ENCODE measurements at regions not wholly inside any gene's neighbourhood (a gene's known extent, or its start where the extent isn't known, plus 50 kb on each side); places are given as distances from the start of the nearest gene placed in this dataset.

DNA sequence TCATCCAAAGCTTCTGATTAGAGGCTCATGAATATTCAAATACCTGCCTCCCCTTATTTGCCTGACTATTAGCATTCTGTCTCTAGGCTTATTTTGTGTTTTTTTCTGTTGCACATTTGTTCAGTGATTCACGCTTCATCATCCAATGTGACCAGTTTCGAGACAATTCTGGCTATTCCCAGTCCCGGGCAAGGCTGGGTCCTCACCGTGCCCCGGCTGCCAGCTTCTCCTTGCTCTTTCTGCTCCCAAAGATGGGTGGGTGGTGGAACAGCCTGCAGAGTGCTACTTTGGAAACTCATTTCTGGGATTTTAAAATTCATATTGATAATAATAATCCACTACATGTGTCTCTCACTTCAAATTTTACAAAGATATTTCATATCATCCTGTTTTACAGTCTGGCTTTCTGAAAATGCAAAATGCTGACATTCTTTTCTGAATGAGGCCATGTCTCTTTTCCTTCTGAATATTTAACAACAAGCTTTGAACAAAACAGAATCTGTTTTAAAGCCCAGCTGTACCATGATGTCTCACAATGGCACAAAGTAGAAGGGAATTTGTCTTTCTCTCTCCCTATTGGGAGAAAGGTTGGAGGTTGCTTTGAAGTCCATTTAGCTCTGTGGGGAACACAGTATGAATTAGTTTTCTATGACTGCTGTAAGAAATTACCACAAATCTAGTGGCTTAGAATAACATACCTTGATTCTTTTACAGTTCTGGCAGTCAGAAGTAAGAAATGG, 116.9 kb upstream of the CDH13 start:
- DNase-seq = no peak
- WGBS, 2 donors = 89 to 91% methylated on average over 5 of the region's 5 CpGs

DNA sequence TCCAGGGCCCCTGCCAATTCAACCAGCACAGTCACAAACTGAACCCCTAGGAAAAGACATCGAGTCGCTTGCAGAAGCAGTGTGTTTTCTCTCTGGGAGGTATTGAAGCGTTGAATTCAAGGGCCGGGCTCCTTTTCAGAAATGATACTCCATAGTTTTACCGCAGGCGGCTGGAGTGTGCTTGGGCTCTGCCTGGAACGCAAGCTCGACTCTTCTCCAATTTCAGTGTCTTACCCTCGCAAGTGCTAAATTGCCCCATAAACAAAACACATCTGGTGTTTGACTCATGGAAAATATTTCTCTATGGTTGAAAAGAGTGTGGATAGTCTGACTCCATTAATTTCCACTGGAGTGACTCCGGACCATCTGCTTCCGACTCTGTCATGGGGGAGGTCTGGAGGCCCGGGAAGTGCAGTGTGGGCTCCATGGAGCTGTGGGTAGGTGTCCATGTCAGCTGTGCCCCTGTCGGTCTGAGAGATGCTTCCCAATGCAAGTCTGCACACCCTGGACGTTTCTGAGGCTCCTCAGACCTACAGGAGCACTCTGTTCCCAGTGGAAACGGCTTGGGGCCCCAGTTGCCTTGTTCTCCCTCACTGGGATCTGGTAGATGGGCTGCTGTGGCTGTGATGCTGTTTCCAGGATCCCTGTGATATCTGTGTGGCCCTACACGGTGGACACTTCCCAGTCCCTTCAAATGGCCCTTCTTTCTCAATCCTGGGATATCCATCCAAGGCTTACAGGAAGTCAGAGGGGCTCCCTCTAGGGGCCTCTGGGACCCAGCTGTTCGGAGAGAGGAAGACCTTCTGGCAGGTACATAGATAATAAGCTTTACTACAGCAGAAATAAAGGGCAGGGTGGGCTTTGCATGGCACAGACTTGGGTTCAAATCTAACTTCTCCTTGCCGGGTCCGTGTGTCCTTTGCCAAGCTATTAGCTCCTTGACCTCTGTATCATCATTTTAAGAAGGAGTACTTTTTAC, 119.8 kb upstream of the CDH13 start:
- WGBS, 2 donors = 71 to 72% methylated on average over 19 of the region's 19 CpGs
- TF ChIP-seq POLR2AphosphoS5 (IDR thresholded peaks at IDR 0.05) (peak in 2 of 4 donors; percentile 32 to 38), POLR2A (IDR thresholded peaks at IDR 0.05) (no peak)
- peak overlapping the region in 1 of 4 donors; percentile 23 for H3K27ac ChIP-seq
- H3K4me3 ChIP-seq = no peak overlapping the region
- H3K4me1 ChIP-seq = no peaks in the 10 kb centered on the region
- H3K27me3 ChIP-seq = no peaks in the 10 kb centered on the region
- intact Hi-C loops (cut with DNase I) = no loop called here
- no peaks in the 10 kb centered on the region for H3K36me3 ChIP-seq
- H3K9me3 ChIP-seq = peaks cover 0 to 8% (median 0%) of the 10 kb centered on the region in 4 donors
- no peak for DNase-seq

More for the DNA sequence above, 116.9 kb upstream of the CDH13 start:
- Histone ChIP-seq H3K4me1 (no peaks in the 10 kb centered on the region), H3K36me3 (no peaks in the 10 kb centered on the region), H3K9me3 (peaks cover 0 to 8% (median 0%) of the 10 kb centered on the region in 4 donors), H3K27me3 (no peaks in the 10 kb centered on the region), H3K27ac (no peak overlapping the region), H3K4me3 (no peak overlapping the region)
- TF ChIP-seq EP300 (IDR thresholded peaks at IDR 0.05) = no peak
- TF ChIP-seq POLR2A (IDR thresholded peaks at IDR 0.05) = no peak
- TF ChIP-seq, protein P1, sequence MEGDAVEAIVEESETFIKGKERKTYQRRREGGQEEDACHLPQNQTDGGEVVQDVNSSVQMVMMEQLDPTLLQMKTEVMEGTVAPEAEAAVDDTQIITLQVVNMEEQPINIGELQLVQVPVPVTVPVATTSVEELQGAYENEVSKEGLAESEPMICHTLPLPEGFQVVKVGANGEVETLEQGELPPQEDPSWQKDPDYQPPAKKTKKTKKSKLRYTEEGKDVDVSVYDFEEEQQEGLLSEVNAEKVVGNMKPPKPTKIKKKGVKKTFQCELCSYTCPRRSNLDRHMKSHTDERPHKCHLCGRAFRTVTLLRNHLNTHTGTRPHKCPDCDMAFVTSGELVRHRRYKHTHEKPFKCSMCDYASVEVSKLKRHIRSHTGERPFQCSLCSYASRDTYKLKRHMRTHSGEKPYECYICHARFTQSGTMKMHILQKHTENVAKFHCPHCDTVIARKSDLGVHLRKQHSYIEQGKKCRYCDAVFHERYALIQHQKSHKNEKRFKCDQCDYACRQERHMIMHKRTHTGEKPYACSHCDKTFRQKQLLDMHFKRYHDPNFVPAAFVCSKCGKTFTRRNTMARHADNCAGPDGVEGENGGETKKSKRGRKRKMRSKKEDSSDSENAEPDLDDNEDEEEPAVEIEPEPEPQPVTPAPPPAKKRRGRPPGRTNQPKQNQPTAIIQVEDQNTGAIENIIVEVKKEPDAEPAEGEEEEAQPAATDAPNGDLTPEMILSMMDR (IDR thresholded peaks at IDR 0.05) = no peak
- no peak for TF ChIP-seq POLR2AphosphoS5 (IDR thresholded peaks at IDR 0.05)
- intact Hi-C loops (cut with DNase I) = no loop called here

DNA sequence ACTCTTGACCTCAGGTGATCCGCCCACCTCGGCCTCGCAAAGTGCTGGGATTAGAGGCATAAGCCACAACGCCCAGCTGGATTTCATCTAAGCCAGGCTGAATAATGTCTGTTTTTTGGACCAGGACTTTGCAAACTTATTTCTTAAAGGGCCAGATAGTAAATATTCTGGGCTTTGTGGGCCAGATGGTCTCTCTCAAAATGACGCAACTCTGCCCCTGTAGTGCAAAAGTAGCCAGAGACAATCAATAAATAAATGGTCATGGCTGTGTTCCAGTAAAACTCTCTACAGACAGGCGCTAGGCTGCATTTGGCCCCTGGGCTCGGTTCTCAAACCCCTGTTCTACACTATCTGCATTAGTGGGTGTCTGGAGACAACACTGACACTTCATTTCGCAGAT, 121.9 kb upstream of the CDH13 start:
- H3K36me3 ChIP-seq = no peaks in the 10 kb centered on the region
- intact Hi-C loops (cut with DNase I) = no loop called here
- no peaks in the 10 kb centered on the region for H3K4me1 ChIP-seq
- peaks cover 0 to 8% (median 0%) of the 10 kb centered on the region in 4 donors for H3K9me3 ChIP-seq
- no peak overlapping the region for H3K4me3 ChIP-seq
- WGBS, 2 donors = 72 to 74% methylated on average over 8 of the region's 8 CpGs
- DNase-seq = no peak
- H3K27ac ChIP-seq = no peak overlapping the region
- no peaks in the 10 kb centered on the region for H3K27me3 ChIP-seq
- TF ChIP-seq POLR2AphosphoS5 (IDR thresholded peaks at IDR 0.05) = peak in 2 of 4 donors; percentile 32 to 51
- TF ChIP-seq POLR2A (IDR thresholded peaks at IDR 0.05) = no peak

DNA sequence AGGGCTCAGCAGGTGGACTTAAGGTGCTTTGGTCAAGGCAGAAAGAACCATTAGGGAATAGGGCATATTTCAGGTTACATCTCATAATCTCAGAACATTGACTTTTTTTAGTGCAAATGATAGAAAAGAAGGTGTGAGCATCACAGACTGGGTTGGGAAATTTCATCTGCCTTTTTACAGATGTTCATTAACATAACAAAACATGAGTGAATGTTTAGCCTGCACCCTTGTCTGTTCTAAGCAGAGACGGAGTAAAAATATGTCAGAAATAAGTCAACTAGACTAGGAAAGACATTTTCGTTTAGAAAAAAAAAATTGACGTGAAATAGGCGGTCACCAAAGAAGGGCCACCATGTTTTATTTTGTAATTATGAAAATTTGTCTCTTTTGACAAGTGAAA, 127.5 kb upstream of the CDH13 start:
- no peak overlapping the region for H3K27ac ChIP-seq
- no peaks in the 10 kb centered on the region for H3K27me3 ChIP-seq
- intact Hi-C loops (cut with DNase I) = no loop called here
- no peaks in the 10 kb centered on the region for H3K9me3 ChIP-seq
- H3K4me3 ChIP-seq = no peak overlapping the region
- DNase-seq = no peak
- H3K4me1 ChIP-seq = no peaks in the 10 kb centered on the region
- TF ChIP-seq POLR2A (IDR thresholded peaks at IDR 0.05) = no peak
- TF ChIP-seq POLR2AphosphoS5 (IDR thresholded peaks at IDR 0.05) = no peak
- no peak for TF ChIP-seq EP300 (IDR thresholded peaks at IDR 0.05)
- TF ChIP-seq, protein P1 (IDR thresholded peaks at IDR 0.05) = no peak
- H3K36me3 ChIP-seq = no peaks in the 10 kb centered on the region
- 74 to 82% methylated on average over 4 of the region's 4 CpGs for WGBS, 2 donors

DNA sequence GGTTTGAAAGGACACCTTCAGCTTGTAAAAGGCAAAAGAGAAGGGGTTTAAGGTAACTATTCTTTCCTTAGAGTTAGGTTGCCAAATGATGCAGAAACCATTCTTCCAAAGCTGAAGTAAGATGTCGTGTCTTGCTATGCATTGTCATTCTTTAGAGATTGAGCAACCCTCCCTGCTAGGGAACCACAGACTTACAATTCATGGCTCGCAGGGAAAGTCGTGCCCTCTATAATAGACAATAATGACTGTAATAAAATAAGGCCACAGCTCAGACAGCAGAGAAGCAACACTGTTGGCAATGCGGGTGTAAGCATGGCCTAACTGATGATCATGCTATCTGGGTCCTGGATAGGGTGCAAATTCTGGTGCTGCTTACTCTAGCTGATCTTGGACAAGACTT, 129.6 kb upstream of the CDH13 start:
- Histone ChIP-seq H3K36me3 (no peaks in the 10 kb centered on the region), H3K9me3 (no peaks in the 10 kb centered on the region), H3K4me1 (no peaks in the 10 kb centered on the region), H3K4me3 (no peak overlapping the region), H3K27ac (no peak overlapping the region), H3K27me3 (no peaks in the 10 kb centered on the region)
- intact Hi-C loops (cut with DNase I) = no loop called here
- WGBS, 2 donors = 36 to 66% methylated on average over 4 of the region's 4 CpGs
- DNase-seq = no peak
- TF ChIP-seq POLR2AphosphoS5 (IDR thresholded peaks at IDR 0.05) = no peak

DNA sequence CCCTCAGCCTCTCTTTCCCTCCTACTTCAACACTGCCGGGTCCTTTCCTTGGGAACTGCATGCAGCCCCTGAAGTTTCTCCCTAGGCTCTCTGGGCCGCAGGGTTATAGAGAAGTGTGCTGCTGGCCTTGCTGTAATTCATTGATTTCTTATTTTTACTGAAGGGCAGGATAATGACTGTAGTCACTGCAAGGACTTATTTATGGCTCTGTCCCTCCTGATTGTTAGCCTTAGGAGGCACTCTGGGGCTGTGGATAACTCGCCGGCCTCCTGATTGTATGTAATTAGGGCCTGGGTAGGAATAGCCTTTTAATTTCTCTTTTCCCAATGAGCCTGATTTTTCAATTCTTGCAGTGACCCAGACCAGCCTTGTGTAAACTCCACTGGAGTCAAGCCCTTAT, 138.3 kb upstream of the CDH13 start:
- H3K36me3 ChIP-seq = no peaks in the 10 kb centered on the region
- H3K4me1 ChIP-seq = no peaks in the 10 kb centered on the region
- WGBS, 2 donors = 66 to 73% methylated on average over 4 of the region's 4 CpGs
- no peaks in the 10 kb centered on the region for H3K27me3 ChIP-seq
- TF ChIP-seq POLR2AphosphoS5 (IDR thresholded peaks at IDR 0.05) (no peak), POLR2A (IDR thresholded peaks at IDR 0.05) (no peak), EP300 (IDR thresholded peaks at IDR 0.05) (no peak)
- TF ChIP-seq, protein P1 (IDR thresholded peaks at IDR 0.05) = no peak
- DNase-seq = no peak
- intact Hi-C loops (cut with DNase I) = no loop called here
- H3K9me3 ChIP-seq = no peaks in the 10 kb centered on the region
- H3K4me3 ChIP-seq = no peak overlapping the region
- no peak overlapping the region for H3K27ac ChIP-seq

Measured in sigmoid colon (tissue), 6 donors.